NCI-H524 treated with DMSO at 0.1 percent for 48 hours (cell line): ENCODE measurements at regions not wholly inside any gene's neighbourhood (a gene's known extent, or its start where the extent isn't known, plus 50 kb on each side); places are given as distances from the start of the nearest gene placed in this dataset.

Experiments used
- DNase-seq: peaks from one replicate; lab custom pipeline; 2025; lab: John Stamatoyannopoulos, UW

- no peak for DNase-seq
These were observed 102.4 kb upstream of the FRY start for GRCh38 chr13:31929031-31929770.

GRCh38 chr13:31930490-31930889 lies 101.1 kb upstream of the FRY start:
- no peak for DNase-seq

GRCh38 chr13:31930901-31931522 lies 100.6 kb upstream of the FRY start:
- no peak for DNase-seq

GRCh38 chr13:31937436-31937835 lies 94.1 kb upstream of the FRY start:
- no peak for DNase-seq

GRCh38 chr13:31940076-31940475 lies 91.5 kb upstream of the FRY start:
- DNase-seq: no peak

- DNase-seq: no peak
These were observed 88.0 kb upstream of the FRY start for GRCh38 chr13:31943591-31943990.

GRCh38 chr13:31944262-31945160 lies 87.1 kb upstream of the FRY start:
- no peak for DNase-seq

GRCh38 chr13:31945202-31945961 lies 86.2 kb upstream of the FRY start:
- peak; percentile 98 for DNase-seq

GRCh38 chr13:31946091-31946770 lies 85.3 kb upstream of the FRY start:
- DNase-seq: no peak

GRCh38 chr13:31947105-31947504 lies 84.5 kb upstream of the FRY start:
- DNase-seq: no peak

- DNase-seq: no peak
These were observed 84.1 kb upstream of the FRY start for GRCh38 chr13:31947506-31947905.

- DNase-seq: no peak
These were observed 82.1 kb upstream of the FRY start for GRCh38 chr13:31949486-31949885.

GRCh38 chr13:31950111-31950815 lies 81.3 kb upstream of the FRY start:
- no peak for DNase-seq

GRCh38 chr13:31951215-31951678 lies 80.3 kb upstream of the FRY start:
- DNase-seq: peak; percentile 76

- DNase-seq: no peak
These were observed 78.8 kb upstream of the FRY start for GRCh38 chr13:31952641-31953380.

GRCh38 chr13:31955101-31955500 lies 76.5 kb upstream of the FRY start:
- no peak for DNase-seq

- DNase-seq: no peak
These were observed 75.8 kb upstream of the FRY start for GRCh38 chr13:31955741-31956140.

GRCh38 chr13:31956980-31957644 lies 74.5 kb upstream of the FRY start:
- DNase-seq: no peak

- DNase-seq: no peak
These were observed 73.8 kb upstream of the FRY start for GRCh38 chr13:31957772-31958171.
